Esophagus muscularis mucosa (tissue), 3 donors: ENCODE measurements at regions not wholly inside any gene's neighbourhood (a gene's known extent, or its start where the extent isn't known, plus 50 kb on each side); places are given as distances from the start of the nearest gene placed in this dataset.

Source experiments
- EP300 ChIP-seq: sonication (generic); formaldehyde crosslinking; IDR thresholded peaks from one replicate; pipeline ENCODE4 v1.6.1; 2017; ENCODE audit warnings: antibody characterized with exemption
- TF ChIP-seq, protein P1 (sequence below), 3 experiments: fragments of 200-600 bp in 2 of 3; fragments of 450-650 bp in 1 of 3; sonication (generic) in 2 of 3; IDR thresholded peaks; one replicate each; pipeline ENCODE4 v1.5.1; 2017 to 2019; ENCODE audit warnings: antibody characterized with exemption in 3 of 3, mild to moderate bottlenecking in 2 of 3, moderate library complexity in 1 of 3

GRCh38 chr10:88023676-88024075 lies 160.3 kb downstream of the PTEN start:
- TF ChIP-seq, protein P1, sequence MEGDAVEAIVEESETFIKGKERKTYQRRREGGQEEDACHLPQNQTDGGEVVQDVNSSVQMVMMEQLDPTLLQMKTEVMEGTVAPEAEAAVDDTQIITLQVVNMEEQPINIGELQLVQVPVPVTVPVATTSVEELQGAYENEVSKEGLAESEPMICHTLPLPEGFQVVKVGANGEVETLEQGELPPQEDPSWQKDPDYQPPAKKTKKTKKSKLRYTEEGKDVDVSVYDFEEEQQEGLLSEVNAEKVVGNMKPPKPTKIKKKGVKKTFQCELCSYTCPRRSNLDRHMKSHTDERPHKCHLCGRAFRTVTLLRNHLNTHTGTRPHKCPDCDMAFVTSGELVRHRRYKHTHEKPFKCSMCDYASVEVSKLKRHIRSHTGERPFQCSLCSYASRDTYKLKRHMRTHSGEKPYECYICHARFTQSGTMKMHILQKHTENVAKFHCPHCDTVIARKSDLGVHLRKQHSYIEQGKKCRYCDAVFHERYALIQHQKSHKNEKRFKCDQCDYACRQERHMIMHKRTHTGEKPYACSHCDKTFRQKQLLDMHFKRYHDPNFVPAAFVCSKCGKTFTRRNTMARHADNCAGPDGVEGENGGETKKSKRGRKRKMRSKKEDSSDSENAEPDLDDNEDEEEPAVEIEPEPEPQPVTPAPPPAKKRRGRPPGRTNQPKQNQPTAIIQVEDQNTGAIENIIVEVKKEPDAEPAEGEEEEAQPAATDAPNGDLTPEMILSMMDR (IDR thresholded peaks at IDR 0.05), result no peak
- no peak for TF ChIP-seq EP300
